PFSK-1 (cell line): ENCODE measurements at regions not wholly inside any gene's neighbourhood (a gene's known extent, or its start where the extent isn't known, plus 50 kb on each side); places are given as distances from the start of the nearest gene placed in this dataset.

ENCODE experiments used
- FOXP2 ChIP-seq: optimal IDR thresholded peaks from 2 replicates; pipeline ENCODE3; 2011; ENCODE audit warnings: borderline replicate concordance, control low read depth, inconsistent platforms; ENCODE audit not compliant: insufficient read depth; ENCODE audit errors: extremely low read length, extremely low read depth
- POLR2AphosphoS5 ChIP-seq: IDR thresholded peaks from 2 replicates; pipeline ENCODE4 v1.6.1; 2012; ENCODE audit warnings: low read depth, mild to moderate bottlenecking, control low read depth, low read length, moderate library complexity
- REST ChIP-seq, 2 experiments: IDR thresholded peaks; 2 replicates each; pipeline versions ENCODE4 v1.6.1 to v1.8.0; 2011 to 2012; ENCODE audit warnings: low read depth in 2 of 2, low read length in 2 of 2, control low read depth in 1 of 2, inconsistent platforms in 1 of 2, mild to moderate bottlenecking in 1 of 2, moderate library complexity in 1 of 2; ENCODE audit not compliant: insufficient read depth in 1 of 2
- SIN3A ChIP-seq: IDR thresholded peaks from 2 replicates; pipeline ENCODE4 v1.6.1; 2012; ENCODE audit warnings: mild to moderate bottlenecking, low read length, moderate library complexity, borderline replicate concordance; ENCODE audit not compliant: insufficient read depth
- TAF1 ChIP-seq: IDR thresholded peaks from 2 replicates; pipeline ENCODE4 v1.6.1; 2012; ENCODE audit warnings: low read length, control low read depth, borderline replicate concordance; ENCODE audit not compliant: insufficient read depth

DNA sequence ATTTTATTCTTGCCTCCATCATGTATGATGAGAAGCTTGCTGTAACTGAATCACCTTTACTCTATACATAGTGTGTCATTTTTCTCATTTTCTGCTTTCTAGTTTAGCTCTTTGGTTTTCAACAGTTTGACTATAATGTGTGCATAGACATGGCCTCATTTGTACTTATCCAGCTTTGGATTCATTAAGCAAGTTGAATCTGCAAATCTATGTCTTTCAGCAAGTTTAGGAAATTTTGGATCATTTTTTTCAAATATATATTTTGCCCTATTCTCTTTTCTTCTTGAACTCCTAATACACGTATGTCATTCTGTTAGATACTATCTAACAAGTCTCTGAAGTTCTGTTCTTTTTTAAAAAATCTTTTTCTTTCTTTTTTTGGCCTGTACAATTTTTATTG lies 57.8 kb downstream of the PRLHR start:
- TF ChIP-seq REST (IDR thresholded peaks at IDR 0.05; ENCODE audit: insufficient read depth in 1 of 2, low read depth in 2 of 2, low read length in 2 of 2) (no peak), TAF1 (no peak), SIN3A (no peak), FOXP2 (no peak), POLR2AphosphoS5 (no peak)

GRCh38 chr10:118534136-118534535 lies 61.3 kb downstream of the PRLHR start:
- TF ChIP-seq TAF1 (no peak), FOXP2 (no peak), SIN3A (no peak), POLR2AphosphoS5 (no peak), REST (IDR thresholded peaks at IDR 0.05; ENCODE audit: insufficient read depth in 1 of 2, low read depth in 2 of 2, low read length in 2 of 2) (no peak)

- TF ChIP-seq TAF1 (no peak), SIN3A (no peak), POLR2AphosphoS5 (no peak), REST (IDR thresholded peaks at IDR 0.05; ENCODE audit: insufficient read depth in 1 of 2, low read depth in 2 of 2, low read length in 2 of 2) (no peak)
These were observed 64.2 kb downstream of the PRLHR start for GRCh38 chr10:118531105-118531852.

GRCh38 chr10:118528426-118528825 lies 67.0 kb downstream of the PRLHR start:
- TF ChIP-seq FOXP2 (no peak), REST (IDR thresholded peaks at IDR 0.05; ENCODE audit: insufficient read depth in 1 of 2, low read depth in 2 of 2, low read length in 2 of 2) (no peak), SIN3A (no peak), POLR2AphosphoS5 (no peak), TAF1 (no peak)
